Neuron (in vitro differentiated cells): ENCODE measurements at regions not wholly inside any gene's neighbourhood (a gene's known extent, or its start where the extent isn't known, plus 50 kb on each side); places are given as distances from the start of the nearest gene placed in this dataset.
"Not testable (repeated sequence)": the region's sequence is repeated elsewhere in the genome, so short reads cannot be mapped to it uniquely, and the experiment has no call there.

ENCODE experiments used
- H2AFZ ChIP-seq: one replicate; pipeline ENCODE4 v1.6.1; 2013; ENCODE audit warnings: low read depth, mild to moderate bottlenecking, inconsistent platforms, low read length, moderate library complexity
- H3K27me3 ChIP-seq: one replicate; pipeline ENCODE4 v1.6.1; 2013; ENCODE audit warnings: low read length; ENCODE audit not compliant: insufficient read depth
- H3K36me3 ChIP-seq: one replicate; pipeline ENCODE4 v1.6.1; 2013; ENCODE audit warnings: low read length; ENCODE audit not compliant: insufficient read depth
- H3K4me1 ChIP-seq: one replicate; pipeline ENCODE4 v1.6.1; 2013; ENCODE audit warnings: low read length; ENCODE audit not compliant: insufficient read depth
- H3K4me3 ChIP-seq: 2 replicates; pipeline ENCODE4 v1.5.1; 2013; ENCODE audit warnings: mild to moderate bottlenecking, low read length, moderate library complexity
- H3K9me3 ChIP-seq: one replicate; pipeline ENCODE4 v1.6.1; 2013; ENCODE audit warnings: low read length

DNA sequence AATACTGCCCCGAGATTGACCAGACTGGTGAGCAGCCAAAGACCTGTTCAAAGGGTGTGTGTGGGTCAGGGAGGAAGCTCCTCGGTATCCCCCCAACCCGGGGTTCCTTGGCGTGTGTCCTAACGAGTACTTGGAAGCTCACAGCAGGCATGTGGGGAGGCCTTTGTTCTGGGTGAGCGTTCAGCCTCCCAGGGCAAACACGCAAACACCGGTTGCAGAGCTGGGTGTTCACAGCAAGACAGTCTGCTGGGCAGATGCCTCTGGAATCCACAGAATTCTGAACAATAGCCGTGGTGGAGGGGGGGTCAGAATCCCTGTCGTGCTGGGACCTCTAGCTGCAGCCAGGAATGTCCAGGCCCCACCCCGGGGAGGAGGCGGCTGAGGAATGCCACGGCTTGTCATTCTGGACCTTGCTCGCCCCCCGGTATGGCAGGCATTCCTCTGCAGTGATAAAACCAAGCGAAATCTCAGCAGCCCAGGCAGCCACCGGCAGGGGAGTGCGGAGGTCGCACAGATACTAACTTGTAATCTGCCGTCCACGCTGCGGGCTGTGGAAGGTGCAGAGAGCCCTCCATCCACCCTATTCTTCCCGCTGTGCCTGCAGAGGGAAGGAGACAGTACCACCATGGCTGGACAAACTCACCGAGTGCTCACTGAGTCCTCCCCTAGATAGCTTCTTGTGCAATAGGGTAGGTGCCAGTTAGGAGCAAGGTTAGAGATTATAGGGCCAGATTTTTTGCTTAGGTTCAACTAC lies 77.8 kb upstream of the METTL9 start:
- not testable (repeated sequence) for H3K36me3 ChIP-seq, H3K9me3 ChIP-seq, H3K27me3 ChIP-seq, H2AFZ ChIP-seq
- peaks cover 40% of the 10 kb centered on the region for H3K4me1 ChIP-seq
- H3K4me3 ChIP-seq: peak overlapping the region; percentile 74

DNA sequence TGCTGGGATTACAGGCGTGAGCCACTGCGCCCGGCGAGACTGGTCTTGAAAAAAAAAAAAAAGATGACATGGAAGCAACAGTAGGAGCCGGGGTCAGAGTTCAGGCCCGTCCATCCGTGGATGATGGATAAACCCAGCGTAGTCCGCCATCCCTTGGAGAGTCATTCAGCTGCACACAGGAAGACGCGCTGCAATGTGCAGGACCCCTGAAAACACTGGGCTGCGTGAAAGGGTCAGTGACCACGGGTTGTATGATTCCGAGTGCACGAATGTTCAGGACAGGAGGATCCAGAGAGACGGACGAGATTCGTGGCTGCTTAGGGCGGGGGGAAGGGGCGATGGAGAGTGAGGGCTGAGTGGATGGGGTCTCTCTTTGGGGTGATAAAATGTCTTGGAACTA lies 76.5 kb upstream of the METTL9 start:
- not testable (repeated sequence) for H2AFZ ChIP-seq, H3K9me3 ChIP-seq, H3K36me3 ChIP-seq, H3K27me3 ChIP-seq, H3K4me3 ChIP-seq
- H3K4me1 ChIP-seq: peaks cover 47% of the 10 kb centered on the region

DNA sequence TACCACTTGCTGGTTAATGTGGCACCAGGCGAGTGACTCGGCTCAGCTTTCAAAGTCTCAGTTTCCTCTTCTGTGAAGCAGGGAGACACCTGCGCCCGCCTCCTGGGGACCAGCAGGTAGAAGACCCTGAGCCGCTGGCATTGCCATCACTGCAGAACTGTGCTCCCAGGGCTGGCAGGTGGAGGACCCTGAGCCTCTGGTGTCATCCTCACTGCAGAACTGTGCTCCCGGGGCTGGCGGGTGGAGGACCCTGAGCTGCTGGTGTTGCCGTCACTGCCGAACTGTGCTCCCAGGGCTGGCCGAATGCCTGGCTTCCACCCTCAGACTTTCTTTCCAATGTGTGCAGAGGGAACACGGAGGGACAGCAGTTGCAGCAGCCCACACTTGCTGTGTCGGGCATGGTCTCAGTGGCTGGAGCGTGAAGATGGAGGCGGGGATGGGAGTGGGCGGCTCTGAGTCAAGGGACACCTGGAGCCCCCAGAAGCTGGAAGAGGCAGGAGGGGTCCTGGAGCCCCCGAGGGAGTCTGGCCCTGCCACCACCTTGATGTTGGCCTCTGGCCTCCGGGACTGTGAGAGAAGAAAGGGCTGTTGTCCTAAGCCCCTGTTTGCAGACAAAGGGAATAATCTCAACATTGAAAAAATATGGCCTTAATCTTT lies 75.8 kb upstream of the METTL9 start:
- Histone ChIP-seq H3K9me3 (no peaks in the 10 kb centered on the region), H3K27me3 (no peaks in the 10 kb centered on the region), H3K4me3 (no peak overlapping the region), H3K4me1 (peaks cover 45% of the 10 kb centered on the region), H3K36me3 (no peaks in the 10 kb centered on the region), H2AFZ (no peak overlapping the region)

DNA sequence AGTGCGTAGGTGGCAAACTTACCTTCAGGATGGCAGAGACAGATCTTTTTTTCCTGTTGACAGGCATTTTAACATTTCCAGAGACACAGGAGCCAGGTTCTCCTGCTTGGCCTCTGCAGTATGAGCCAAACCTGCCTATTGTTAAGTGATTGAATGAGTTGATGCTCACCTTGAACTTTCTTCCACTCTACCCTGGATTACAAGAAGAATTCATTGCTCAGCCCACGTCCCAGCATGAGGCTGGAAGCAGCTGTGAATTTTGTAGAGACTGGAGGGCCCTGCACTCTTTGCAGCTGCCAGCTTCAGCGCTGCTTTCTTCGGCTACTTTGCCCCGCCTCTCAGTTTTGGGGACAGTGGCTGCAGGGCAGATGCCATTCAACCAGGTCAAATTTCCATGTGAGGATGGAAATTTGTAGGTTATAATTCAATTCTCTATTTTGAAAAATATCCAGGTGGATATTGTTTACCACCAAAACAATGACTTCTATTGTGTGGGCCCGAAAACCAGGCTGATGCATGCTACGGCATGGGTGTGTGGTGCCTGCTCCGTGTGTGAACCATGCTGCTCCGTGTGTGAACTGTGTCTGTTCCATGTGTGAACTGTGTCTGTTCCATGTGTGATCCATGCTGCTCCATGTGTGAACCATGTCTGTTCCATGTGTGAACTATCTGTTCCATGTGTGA lies 75.2 kb upstream of the METTL9 start:
- Histone ChIP-seq H3K36me3 (no peaks in the 10 kb centered on the region), H2AFZ (no peak overlapping the region), H3K4me1 (peaks cover 45% of the 10 kb centered on the region), H3K4me3 (no peak overlapping the region), H3K27me3 (no peaks in the 10 kb centered on the region), H3K9me3 (no peaks in the 10 kb centered on the region)

DNA sequence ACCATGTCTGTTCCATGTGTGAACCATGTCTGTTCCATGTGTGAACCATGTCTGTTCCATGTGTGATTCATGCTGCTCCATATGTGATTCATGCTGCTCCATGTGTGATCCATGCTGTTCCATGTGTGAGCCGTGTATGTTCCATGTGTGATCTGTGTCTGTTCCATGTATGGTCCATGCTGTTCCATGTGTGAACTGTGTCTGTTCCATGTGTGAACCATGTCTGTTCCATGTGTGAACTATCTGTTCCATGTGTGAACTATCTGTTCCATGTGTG lies 74.7 kb upstream of the METTL9 start:
- H3K27me3 ChIP-seq, H3K4me3 ChIP-seq, H3K36me3 ChIP-seq, H2AFZ ChIP-seq, H3K9me3 ChIP-seq: not testable (repeated sequence)
- peaks cover 45% of the 10 kb centered on the region for H3K4me1 ChIP-seq

DNA sequence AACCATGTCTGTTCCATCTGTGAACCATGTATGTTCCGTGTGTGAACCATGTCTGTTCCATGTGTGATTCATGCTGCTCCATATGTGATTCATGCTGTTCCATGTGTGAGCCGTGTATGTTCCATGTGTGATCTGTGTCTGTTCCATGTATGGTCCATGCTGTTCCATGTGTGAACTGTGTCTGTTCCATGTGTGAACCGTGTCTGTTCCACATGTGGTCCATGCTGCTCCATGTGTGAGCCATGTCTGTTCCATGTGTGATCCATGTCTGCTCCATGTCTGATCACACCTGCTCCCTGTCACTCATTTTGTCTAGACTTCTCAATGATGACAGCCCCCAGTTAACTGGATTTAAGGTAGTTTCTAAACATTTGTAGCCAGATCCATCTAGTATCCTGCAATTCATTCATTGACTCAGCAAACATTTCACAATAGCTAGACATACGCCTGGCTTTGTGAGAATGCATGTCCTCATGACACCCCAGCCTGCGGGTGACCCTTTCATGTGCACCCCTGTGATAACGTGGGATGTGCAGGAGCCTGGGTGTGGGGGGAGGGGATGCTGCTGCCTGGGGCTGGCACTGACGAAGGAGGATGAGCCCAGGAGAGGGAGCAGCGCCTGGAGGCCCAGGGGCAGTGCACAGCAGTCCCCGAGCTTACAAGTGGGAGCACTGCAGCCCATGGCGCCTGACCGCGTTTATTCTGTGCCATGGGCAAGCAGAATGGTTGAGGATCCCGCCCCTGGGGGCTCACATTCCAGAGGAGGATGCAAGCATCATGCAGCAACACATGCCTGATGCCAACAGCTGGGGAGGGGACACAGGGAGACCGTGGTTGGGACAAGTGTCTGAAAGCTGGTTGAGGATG lies 74.1 kb upstream of the METTL9 start:
- H3K36me3 ChIP-seq, H2AFZ ChIP-seq: not testable (repeated sequence)
- H3K4me1 ChIP-seq: peaks cover 45% of the 10 kb centered on the region

DNA sequence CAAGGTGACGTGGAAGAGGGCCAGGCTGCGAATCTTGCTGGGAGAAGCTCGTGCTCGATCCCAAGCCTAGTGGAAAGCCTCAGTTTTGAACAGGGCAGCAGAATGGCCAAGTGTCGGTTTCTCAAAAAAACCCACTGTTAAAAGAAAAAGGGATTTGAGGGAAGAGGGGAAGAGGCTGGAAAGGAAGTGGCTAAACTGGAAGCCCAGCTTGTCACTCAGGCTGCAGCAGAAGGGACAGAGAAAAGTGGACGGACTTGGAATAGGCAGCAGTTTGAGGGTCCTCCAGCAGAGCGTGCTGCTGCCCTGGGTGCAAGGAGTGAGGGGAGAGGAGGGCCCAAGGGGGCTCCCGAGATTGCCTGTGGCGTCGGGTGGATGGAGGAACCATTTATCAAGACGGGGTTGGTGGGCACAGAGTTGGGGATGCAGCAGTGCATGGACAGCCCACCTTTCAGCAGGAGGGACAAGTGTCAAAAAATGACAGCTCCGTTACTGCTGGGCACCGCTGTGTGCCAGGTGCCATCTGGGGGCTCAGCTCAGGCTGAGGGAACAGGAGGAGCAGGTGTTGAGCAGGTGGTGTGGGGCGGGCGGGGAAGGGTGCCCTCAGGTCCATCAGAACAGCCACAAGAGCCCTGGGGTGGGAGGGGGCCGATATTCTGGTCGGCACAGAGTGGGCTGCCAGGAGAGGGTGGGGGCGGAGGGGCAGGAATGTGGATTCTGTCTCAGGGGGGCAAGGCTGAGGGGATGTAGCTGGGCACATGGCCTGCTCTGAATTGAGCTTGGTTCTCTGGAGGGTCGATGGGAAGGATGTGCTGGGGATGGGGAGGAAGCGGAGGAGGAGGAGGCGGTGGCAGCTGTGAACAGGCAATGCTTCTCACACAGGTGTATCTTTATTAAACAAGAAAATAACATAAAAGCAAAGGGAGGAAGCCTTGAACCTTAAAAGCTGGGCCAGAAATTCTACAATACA lies 73.1 kb upstream of the METTL9 start:
- H3K36me3 ChIP-seq, H3K4me3 ChIP-seq, H3K27me3 ChIP-seq, H3K9me3 ChIP-seq: not testable (repeated sequence)
- H3K4me1 ChIP-seq: peaks cover 44% of the 10 kb centered on the region
- H2AFZ ChIP-seq: peak overlapping the region; percentile 17

More for the DNA sequence above, 74.1 kb upstream of the METTL9 start:
- not testable (repeated sequence) for H3K9me3 ChIP-seq, H3K4me3 ChIP-seq, H3K27me3 ChIP-seq

DNA sequence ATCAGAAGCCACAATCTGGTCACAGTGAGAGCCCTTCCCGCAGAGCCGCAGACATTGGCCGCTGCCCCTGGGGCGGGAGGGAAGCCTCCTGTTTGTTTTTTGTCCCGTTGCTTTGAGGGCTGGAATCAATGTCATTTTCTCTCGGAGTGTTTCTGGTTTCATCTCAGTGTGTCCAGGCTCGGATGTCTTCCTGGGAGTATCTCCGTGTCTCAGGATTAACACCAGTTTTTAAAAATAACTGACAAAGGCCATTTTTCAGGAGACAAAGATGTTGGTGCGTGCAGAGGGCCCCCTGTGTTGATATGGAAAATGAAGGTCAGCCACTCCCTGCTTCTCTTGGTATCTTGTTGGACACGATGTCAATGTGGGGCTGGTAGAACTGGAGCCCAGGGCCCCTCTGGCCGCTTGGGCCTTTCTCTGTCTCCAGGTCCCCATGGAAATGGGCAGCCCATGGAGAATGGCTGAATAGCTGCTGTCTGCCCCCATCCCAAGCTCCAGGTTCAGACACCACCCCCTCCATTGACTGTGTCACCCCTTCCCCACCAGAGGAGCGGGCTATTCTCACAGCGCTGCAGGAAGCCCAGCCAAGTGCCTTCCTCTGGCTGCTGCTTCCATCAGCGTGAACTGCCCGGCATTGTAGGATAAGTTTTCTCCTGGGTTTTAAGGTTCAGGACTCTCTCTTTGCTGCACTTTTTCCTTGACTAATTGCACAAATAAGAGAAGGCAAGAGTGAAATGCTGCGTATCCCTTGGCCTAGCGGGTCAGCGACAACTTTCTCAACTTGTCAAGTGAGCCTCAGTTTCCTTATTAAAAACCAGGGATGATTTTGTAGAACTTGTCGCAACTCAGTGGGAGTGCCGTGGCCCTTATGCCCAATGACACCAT lies 72.2 kb upstream of the METTL9 start:
- Histone ChIP-seq H3K4me3 (peak overlapping the region; percentile 6), H3K9me3 (no peaks in the 10 kb centered on the region), H3K4me1 (peaks cover 39% of the 10 kb centered on the region), H3K36me3 (no peaks in the 10 kb centered on the region), H2AFZ (peak overlapping the region; percentile 17), H3K27me3 (no peaks in the 10 kb centered on the region)

DNA sequence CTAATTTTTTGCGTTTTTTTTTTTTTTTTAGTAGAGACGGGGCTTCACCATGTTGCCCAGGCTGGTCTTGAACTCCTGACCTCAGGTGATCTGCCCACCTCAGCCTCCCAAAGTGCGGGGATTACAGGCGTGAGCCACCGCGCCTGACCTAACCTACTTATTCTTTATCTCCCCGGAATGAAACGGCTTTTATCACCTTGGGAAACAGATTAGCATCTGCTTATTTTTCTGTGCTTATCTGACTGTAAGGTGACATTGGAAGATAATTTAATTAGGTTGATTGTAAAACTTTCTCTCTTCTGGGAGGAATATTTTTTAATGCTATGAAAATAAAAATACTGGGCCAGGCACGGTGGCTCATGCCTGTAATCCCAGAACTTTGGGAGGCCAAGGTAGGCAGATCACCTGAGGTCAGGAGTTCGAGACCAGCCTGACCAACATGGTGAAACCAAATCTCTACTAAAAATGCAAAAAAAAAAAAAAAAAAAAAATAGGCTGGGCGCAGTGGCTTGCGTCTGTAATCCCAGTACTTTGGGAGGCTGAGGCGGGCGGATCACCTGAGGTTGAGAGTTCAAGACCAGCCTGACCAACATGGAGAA lies 70.2 kb upstream of the METTL9 start:
- H3K4me3 ChIP-seq, H3K9me3 ChIP-seq, H2AFZ ChIP-seq, H3K27me3 ChIP-seq, H3K36me3 ChIP-seq: not testable (repeated sequence)
- H3K4me1 ChIP-seq: peaks cover 29% of the 10 kb centered on the region

DNA sequence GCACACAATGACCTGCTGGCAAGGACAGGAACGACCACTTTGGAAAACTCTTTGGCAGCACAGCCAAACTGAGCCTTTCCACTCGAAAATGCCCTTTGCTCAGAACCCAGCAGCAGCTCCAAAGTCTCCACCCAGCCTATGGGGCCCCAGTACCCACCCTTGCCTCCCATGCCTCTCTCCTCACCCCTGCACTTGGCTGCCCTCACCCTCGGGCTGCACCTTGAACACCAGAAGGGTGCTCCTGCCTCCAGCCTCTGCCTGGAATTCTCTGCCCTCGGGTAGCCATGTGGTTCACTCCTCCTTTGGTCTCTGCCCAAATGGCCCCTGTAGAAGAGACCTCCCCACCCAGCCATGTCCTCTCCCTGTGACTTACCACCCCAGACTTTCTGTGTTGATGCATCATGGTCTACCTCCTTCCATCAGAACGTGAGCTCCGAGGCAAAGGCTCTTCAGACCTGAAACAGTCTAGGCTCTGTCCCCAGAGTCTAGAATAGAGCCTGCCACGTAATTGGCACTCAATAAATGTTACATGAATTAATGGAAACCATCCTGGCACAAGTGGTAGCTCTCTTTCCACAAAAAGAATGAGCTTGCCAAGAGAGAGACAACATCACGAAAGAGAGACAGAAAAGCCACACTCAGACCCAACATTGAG lies 68.5 kb upstream of the METTL9 start:
- not testable (repeated sequence) for H3K27me3 ChIP-seq, H3K4me3 ChIP-seq, H3K9me3 ChIP-seq, H2AFZ ChIP-seq, H3K36me3 ChIP-seq
- peaks cover 21% of the 10 kb centered on the region for H3K4me1 ChIP-seq

DNA sequence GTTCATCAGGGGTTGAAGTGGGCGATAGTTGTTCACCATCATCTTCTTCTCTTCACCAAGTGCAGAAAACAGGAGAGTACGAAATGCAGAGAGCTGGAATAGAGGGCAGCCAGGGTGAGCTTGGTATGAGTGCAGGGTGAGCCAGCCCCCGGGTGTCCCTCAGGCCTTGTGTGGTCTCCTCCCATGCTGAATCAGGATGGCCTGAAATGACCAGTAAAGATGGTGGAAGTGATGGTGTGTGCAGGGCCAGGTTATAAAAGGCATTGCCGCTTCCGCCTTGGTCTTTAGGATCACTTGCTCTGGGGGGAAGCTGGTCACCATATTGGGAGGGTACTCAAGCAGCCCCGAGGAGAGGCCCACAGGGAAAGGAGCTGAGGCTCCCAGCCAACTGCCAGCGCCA lies 66.4 kb upstream of the METTL9 start:
- not testable (repeated sequence) for H3K4me3 ChIP-seq, H3K27me3 ChIP-seq, H3K9me3 ChIP-seq, H2AFZ ChIP-seq, H3K4me1 ChIP-seq, H3K36me3 ChIP-seq
